ENCODE measurements at regions not wholly inside any gene's neighbourhood (a gene's known extent, or its start where the extent isn't known, plus 50 kb on each side); places are given as distances from the start of the nearest gene placed in this dataset.

GRCh38 chr5:124064956-124065355 lies 553.0 kb downstream of the CSNK1G3 start:
- TF ChIP-seq POLR2AphosphoS5 (IDR thresholded peaks at IDR 0.05; ENCODE audit: low read depth, low read length) (no peak), TAF1 (IDR thresholded peaks at IDR 0.05; ENCODE audit: borderline replicate concordance, insufficient read depth, low read length) (no peak), FOXP2 (optimal IDR thresholded peaks at IDR 0.05; ENCODE audit: borderline replicate concordance, extremely low read depth, extremely low read length, insufficient read depth) (no peak)
- TF ChIP-seq, protein P1, sequence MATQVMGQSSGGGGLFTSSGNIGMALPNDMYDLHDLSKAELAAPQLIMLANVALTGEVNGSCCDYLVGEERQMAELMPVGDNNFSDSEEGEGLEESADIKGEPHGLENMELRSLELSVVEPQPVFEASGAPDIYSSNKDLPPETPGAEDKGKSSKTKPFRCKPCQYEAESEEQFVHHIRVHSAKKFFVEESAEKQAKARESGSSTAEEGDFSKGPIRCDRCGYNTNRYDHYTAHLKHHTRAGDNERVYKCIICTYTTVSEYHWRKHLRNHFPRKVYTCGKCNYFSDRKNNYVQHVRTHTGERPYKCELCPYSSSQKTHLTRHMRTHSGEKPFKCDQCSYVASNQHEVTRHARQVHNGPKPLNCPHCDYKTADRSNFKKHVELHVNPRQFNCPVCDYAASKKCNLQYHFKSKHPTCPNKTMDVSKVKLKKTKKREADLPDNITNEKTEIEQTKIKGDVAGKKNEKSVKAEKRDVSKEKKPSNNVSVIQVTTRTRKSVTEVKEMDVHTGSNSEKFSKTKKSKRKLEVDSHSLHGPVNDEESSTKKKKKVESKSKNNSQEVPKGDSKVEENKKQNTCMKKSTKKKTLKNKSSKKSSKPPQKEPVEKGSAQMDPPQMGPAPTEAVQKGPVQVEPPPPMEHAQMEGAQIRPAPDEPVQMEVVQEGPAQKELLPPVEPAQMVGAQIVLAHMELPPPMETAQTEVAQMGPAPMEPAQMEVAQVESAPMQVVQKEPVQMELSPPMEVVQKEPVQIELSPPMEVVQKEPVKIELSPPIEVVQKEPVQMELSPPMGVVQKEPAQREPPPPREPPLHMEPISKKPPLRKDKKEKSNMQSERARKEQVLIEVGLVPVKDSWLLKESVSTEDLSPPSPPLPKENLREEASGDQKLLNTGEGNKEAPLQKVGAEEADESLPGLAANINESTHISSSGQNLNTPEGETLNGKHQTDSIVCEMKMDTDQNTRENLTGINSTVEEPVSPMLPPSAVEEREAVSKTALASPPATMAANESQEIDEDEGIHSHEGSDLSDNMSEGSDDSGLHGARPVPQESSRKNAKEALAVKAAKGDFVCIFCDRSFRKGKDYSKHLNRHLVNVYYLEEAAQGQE (IDR thresholded peaks at IDR 0.05; ENCODE audit: insufficient read depth in 1 of 2, low read depth in 2 of 2, low read length in 2 of 2): no peak
